ENCODE measurements at regions not wholly inside any gene's neighbourhood (a gene's known extent, or its start where the extent isn't known, plus 50 kb on each side); places are given as distances from the start of the nearest gene placed in this dataset.

DNA sequence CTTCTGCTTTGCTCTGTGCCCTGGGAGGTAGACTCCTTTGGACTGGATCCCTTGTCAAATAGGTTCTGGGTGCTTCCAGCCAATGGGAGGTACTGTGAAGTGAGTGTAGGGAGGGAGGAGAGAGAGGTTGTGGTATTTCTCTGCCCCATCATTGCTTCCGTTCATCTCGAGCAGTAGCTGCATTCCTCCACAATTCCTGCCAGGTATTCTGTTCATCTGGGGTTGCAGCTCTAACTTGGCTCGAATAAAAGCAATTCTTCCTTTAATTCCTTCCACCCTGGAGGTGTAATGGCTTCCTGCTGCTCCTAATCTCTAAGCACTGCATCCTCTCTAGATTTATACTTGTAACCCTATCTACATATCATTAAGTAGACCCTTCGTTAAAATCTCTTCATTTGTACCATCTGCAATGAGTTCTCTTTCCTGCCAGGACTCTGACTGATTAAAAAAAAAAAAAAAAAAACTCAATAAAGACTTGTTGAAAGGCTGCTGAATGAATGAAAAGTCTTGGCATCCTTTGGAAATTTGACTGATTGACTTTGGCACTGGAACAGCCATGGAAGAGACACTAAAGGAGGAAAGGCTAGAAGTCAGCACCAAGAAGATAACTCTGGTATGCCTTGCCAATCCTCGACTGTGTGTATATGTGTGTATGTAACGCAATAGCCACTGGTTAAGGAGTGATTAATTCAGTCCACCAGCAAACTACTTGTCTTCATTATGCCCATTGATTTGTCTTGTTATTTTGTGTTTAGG is 616.9 kb upstream of the SOX9 start:
- intact Hi-C loops (cut with micrococcal nuclease; ENCODE audit: unreplicated experiment): no loop called here
- Histone ChIP-seq H3K4me1 (ENCODE audit: control insufficient read depth, insufficient read depth, low read length) (no peaks in the 10 kb centered on the region), H3K36me3 (ENCODE audit: control insufficient read depth, insufficient read depth, low read length) (no peaks in the 10 kb centered on the region), H3K27ac (ENCODE audit: low read length) (no peak overlapping the region), H3K27me3 (ENCODE audit: control insufficient read depth, insufficient read depth, low read length) (no peaks in the 10 kb centered on the region), H3K9me3 (ENCODE audit: control insufficient read depth, insufficient read depth, low read depth, low read length) (no peaks in the 10 kb centered on the region), H3K4me3 (ENCODE audit: low read depth in 2 of 2, low read length in 2 of 2) (no peak overlapping the region)
- ChIA-PET CTCF (interaction anchor here (0.7 kb wide), 1 partner anchor 52 kb away, joined by 5 read pairs; no protein-coding TSS in a partner anchor), POLR2A (interaction anchor here (0.5 kb wide), 1 partner anchor 673 kb away, joined by 6 read pairs; no protein-coding TSS in a partner anchor)
- TF ChIP-seq TCF7L2 (IDR thresholded peaks at IDR 0.05; ENCODE audit: low read depth, low read length) (no peak), POLR2AphosphoS5 (IDR thresholded peaks at IDR 0.05; ENCODE audit: low read depth, low read length) (no peak), REST (IDR thresholded peaks at IDR 0.05; ENCODE audit: insufficient read depth in 1 of 2, low read depth in 2 of 2, low read length in 1 of 2) (no peak), SIN3A (IDR thresholded peaks at IDR 0.05; ENCODE audit: borderline replicate concordance, insufficient read depth, low read depth, low read length) (no peak)
- TF ChIP-seq, protein P1, sequence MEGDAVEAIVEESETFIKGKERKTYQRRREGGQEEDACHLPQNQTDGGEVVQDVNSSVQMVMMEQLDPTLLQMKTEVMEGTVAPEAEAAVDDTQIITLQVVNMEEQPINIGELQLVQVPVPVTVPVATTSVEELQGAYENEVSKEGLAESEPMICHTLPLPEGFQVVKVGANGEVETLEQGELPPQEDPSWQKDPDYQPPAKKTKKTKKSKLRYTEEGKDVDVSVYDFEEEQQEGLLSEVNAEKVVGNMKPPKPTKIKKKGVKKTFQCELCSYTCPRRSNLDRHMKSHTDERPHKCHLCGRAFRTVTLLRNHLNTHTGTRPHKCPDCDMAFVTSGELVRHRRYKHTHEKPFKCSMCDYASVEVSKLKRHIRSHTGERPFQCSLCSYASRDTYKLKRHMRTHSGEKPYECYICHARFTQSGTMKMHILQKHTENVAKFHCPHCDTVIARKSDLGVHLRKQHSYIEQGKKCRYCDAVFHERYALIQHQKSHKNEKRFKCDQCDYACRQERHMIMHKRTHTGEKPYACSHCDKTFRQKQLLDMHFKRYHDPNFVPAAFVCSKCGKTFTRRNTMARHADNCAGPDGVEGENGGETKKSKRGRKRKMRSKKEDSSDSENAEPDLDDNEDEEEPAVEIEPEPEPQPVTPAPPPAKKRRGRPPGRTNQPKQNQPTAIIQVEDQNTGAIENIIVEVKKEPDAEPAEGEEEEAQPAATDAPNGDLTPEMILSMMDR (IDR thresholded peaks at IDR 0.05): no peak
- ATAC-seq (no peak), DNase-seq (ENCODE audit: low read depth, low spot score) (no peak)
- BruUV-seq (replicated peaks): no TSS peak
- in situ Hi-C loops (cut with HindIII; ENCODE audit: low pct_unique_long_range_greater_than_20kb, low sequenced_read_pairs): no loop called here

DNA sequence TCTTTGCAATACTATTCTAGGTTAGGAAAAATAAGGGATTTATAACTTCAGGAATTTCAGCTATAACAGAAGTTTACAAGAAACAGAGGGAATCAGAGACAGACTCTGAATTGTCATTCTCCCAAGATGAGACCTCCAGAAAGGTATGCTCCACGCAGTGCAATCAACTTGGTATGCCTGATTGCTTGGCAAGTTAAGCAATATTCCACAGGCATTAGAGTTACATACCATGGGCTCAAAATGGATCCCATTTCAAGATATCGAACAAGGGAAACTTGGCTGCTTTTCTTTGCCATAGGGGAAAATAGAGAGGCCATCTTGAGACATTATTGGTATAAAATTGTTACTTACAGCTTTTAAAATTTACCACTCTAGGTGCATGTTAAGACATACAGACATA is 615.6 kb upstream of the SOX9 start:
- no peaks in the 10 kb centered on the region for H3K9me3 ChIP-seq (ENCODE audit: control insufficient read depth, insufficient read depth, low read depth, low read length)
- H3K4me1 ChIP-seq (ENCODE audit: control insufficient read depth, insufficient read depth, low read length): no peaks in the 10 kb centered on the region
- no TSS peak for BruUV-seq (replicated peaks)
- no peak overlapping the region for H3K4me3 ChIP-seq (ENCODE audit: low read depth in 2 of 2, low read length in 2 of 2)
- in situ Hi-C loops (cut with HindIII; ENCODE audit: low pct_unique_long_range_greater_than_20kb, low sequenced_read_pairs) (no loop called here), intact Hi-C loops (cut with micrococcal nuclease; ENCODE audit: unreplicated experiment) (no loop called here)
- ATAC-seq: no peak
- TF ChIP-seq TCF7L2 (IDR thresholded peaks at IDR 0.05; ENCODE audit: low read depth, low read length) (no peak), REST (IDR thresholded peaks at IDR 0.05; ENCODE audit: insufficient read depth in 1 of 2, low read depth in 2 of 2, low read length in 1 of 2) (no peak), POLR2AphosphoS5 (IDR thresholded peaks at IDR 0.05; ENCODE audit: low read depth, low read length) (no peak), SIN3A (IDR thresholded peaks at IDR 0.05; ENCODE audit: borderline replicate concordance, insufficient read depth, low read depth, low read length) (no peak)
- TF ChIP-seq, protein P1 (IDR thresholded peaks at IDR 0.05): no peak
- CTCF ChIA-PET: no interaction called here
- H3K36me3 ChIP-seq (ENCODE audit: control insufficient read depth, insufficient read depth, low read length): no peaks in the 10 kb centered on the region
- POLR2A ChIA-PET: no interaction called here
- no peak overlapping the region for H3K27ac ChIP-seq (ENCODE audit: low read length)
- no peaks in the 10 kb centered on the region for H3K27me3 ChIP-seq (ENCODE audit: control insufficient read depth, insufficient read depth, low read length)
- no peak for DNase-seq (ENCODE audit: low read depth, low spot score)

All from Panc1 (cell line).